A673 (cell line): ENCODE measurements at regions not wholly inside any gene's neighbourhood (a gene's known extent, or its start where the extent isn't known, plus 50 kb on each side); places are given as distances from the start of the nearest gene placed in this dataset.

ENCODE experiments used
- BruUV-seq: library from RNA; stranded (reverse); fragments of 400-500 nt; replicated peaks from 2 replicates; lab custom pipeline; 2021; lab: Mats Ljungman, UMichigan
- CTCF ChIA-PET: fragments of 300-600 bp; sonication (Branson Sonifier 250); formaldehyde crosslinking; loops from one replicate; lab custom pipeline; 2022; ENCODE audit warnings: antibody characterized with exemption; lab: Charles Lee
- POLR2A ChIA-PET: fragments of 300-600 bp; sonication (Branson Sonifier 250); formaldehyde crosslinking; loops from one replicate; lab custom pipeline; 2022; ENCODE audit warnings: antibody characterized with exemption; ENCODE audit not compliant: low non-redundant PET; lab: Charles Lee
- DNase-seq: peaks from one replicate; pipeline ENCODE4 v3.0.0-alpha.2; 2015; ENCODE audit warnings: low spot score
- H3K27ac ChIP-seq: fragments of 200-600 bp; sonication (generic); 2 replicates; pipeline ENCODE4 v1.5.1; 2016; ENCODE audit warnings: mixed run types, low read depth, mild to moderate bottlenecking, mixed read lengths, antibody characterized with exemption, low read length; ENCODE audit not compliant: poor library complexity, severe bottlenecking
- H3K27me3 ChIP-seq: fragments of 200-600 bp; sonication (generic); replicated peaks from 2 replicates; pipeline ENCODE4 v1.6.1; 2017; ENCODE audit warnings: mixed run types, low read depth, mild to moderate bottlenecking, mixed read lengths, antibody characterized with exemption, low read length; ENCODE audit not compliant: insufficient read depth, poor library complexity
- H3K36me3 ChIP-seq: fragments of 200-600 bp; sonication (generic); 2 replicates; pipeline ENCODE4 v1.6.1; 2016; ENCODE audit warnings: mixed run types, mild to moderate bottlenecking, mixed read lengths, antibody characterized with exemption, low read length; ENCODE audit not compliant: insufficient read depth, poor library complexity, severe bottlenecking
- H3K4me1 ChIP-seq: fragments of 200-600 bp; sonication (generic); 2 replicates; pipeline ENCODE4 v1.6.1; 2017; ENCODE audit warnings: mixed run types, mild to moderate bottlenecking, mixed read lengths, antibody characterized with exemption, low read length; ENCODE audit not compliant: insufficient read depth, poor library complexity, severe bottlenecking
- H3K4me3 ChIP-seq: fragments of 200-600 bp; sonication (generic); 2 replicates; pipeline ENCODE4 v1.5.1; 2016; ENCODE audit warnings: low read depth, mixed run types, mild to moderate bottlenecking, mixed read lengths, low read length; ENCODE audit not compliant: poor library complexity, severe bottlenecking
- H3K9me3 ChIP-seq: fragments of 200-600 bp; sonication (generic); 2 replicates; pipeline ENCODE4 v1.6.1; 2016; ENCODE audit warnings: mixed run types, low read depth, mild to moderate bottlenecking, mixed read lengths, antibody characterized with exemption, low read length; ENCODE audit not compliant: poor library complexity, severe bottlenecking
- CTCF ChIP-seq: fragments of 300-800, 200-600 bp; sonication (generic); conservative IDR thresholded peaks from 2 replicates; pipeline ENCODE4 v1.5.1; 2017; ENCODE audit warnings: low read depth, mild to moderate bottlenecking, antibody characterized with exemption, low read length, moderate library complexity, mixed read lengths
- EZH2 ChIP-seq: fragments of 200-600 bp; sonication (generic); IDR thresholded peaks from 2 replicates; pipeline ENCODE4 v1.6.1; 2017; ENCODE audit warnings: borderline replicate concordance, low read depth, mild to moderate bottlenecking, mixed read lengths, antibody characterized with exemption, low read length; ENCODE audit not compliant: poor library complexity, severe bottlenecking
- intact Hi-C: fragments of 100-400 bp; cut with micrococcal nuclease; formaldehyde crosslinking; loops from one replicate; pipeline ENCODE4 v1.10.0; 2022; ENCODE audit not compliant: unreplicated experiment

GRCh38 chr12:102702447-102703114 lies 214.5 kb downstream of the PAH start:
- H3K4me1 ChIP-seq, result no peaks in the 10 kb centered on the region
- no peak overlapping the region for H3K27ac ChIP-seq
- no peak for TF ChIP-seq EZH2
- TF ChIP-seq CTCF, result peak; percentile 78
- peak; percentile 69 for DNase-seq
- peaks cover 5% of the 10 kb centered on the region for H3K27me3 ChIP-seq
- H3K4me3 ChIP-seq, result no peak overlapping the region
- no peaks in the 10 kb centered on the region for H3K36me3 ChIP-seq
- BruUV-seq, result no TSS peak
- ChIA-PET POLR2A (interaction anchor here (0.6 kb wide), 1 partner anchor 765 kb away, joined by 3 read pairs; no protein-coding TSS in a partner anchor), CTCF (interaction anchor here (0.6 to 0.9 kb wide), 3 partner anchors 10 to 607 kb away, joined by 3 to 5 read pairs (median 5); no protein-coding TSS in a partner anchor)
- no peaks in the 10 kb centered on the region for H3K9me3 ChIP-seq
- intact Hi-C loops, result loop anchor here (2.0 to 10.0 kb wide), 3 partner anchors 44 to 760 kb away; no protein-coding TSS in a partner anchor

DNA sequence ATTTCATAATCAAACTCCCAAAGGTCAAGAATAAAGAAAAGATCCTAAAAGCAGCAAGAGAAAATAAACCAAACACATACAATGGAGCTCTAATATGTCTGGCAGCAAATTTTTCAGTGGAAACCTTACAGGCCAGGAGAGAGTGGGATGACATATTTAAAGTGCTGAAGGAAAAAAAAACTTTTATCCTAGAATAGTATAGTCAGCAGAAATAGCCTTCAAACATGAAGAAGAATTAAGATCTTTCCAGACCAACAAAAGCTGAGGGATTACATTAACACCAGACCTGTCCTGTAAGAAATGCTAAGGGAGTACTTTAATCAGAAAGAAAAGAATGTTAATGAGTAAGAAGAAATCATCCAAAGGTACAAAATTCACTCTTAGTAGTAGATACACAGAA lies 215.7 kb upstream of the IGF1 start:
- no peak for DNase-seq
- Histone ChIP-seq H3K36me3 (no peaks in the 10 kb centered on the region), H3K27me3 (peaks cover 6% of the 10 kb centered on the region), H3K4me1 (no peaks in the 10 kb centered on the region), H3K9me3 (no peaks in the 10 kb centered on the region), H3K4me3 (no peak overlapping the region), H3K27ac (no peak overlapping the region)
- intact Hi-C loops, result no loop called here
- POLR2A ChIA-PET, result no interaction called here
- CTCF ChIA-PET, result interaction anchor here (0.7 kb wide), 1 partner anchor 495 kb away, joined by 4 read pairs; no protein-coding TSS in a partner anchor
- BruUV-seq, result no TSS peak
- TF ChIP-seq EZH2 (no peak), CTCF (no peak)

- ChIA-PET POLR2A (no interaction called here), CTCF (interaction anchor here (0.7 to 0.8 kb wide), 2 partner anchors 116 to 600 kb away, joined by 5 to 6 read pairs; no protein-coding TSS in a partner anchor)
- Histone ChIP-seq H3K4me3 (no peak overlapping the region), H3K4me1 (no peaks in the 10 kb centered on the region), H3K36me3 (no peaks in the 10 kb centered on the region), H3K9me3 (no peaks in the 10 kb centered on the region), H3K27me3 (peaks cover 6% of the 10 kb centered on the region), H3K27ac (no peak overlapping the region)
- intact Hi-C loops, result no loop called here
- no TSS peak for BruUV-seq
- TF ChIP-seq EZH2 (no peak), CTCF (no peak)
- no peak for DNase-seq
Measured at GRCh38 chr12:102694903-102695302, 214.5 kb upstream of the IGF1 start.
